K562 (cell line): ENCODE measurements at regions not wholly inside any gene's neighbourhood (a gene's known extent, or its start where the extent isn't known, plus 50 kb on each side); places are given as distances from the start of the nearest gene placed in this dataset.

Source experiments
- ATAC-seq: fragments of 200-7000 bp; cut with Tn5 transposase; 3 replicates; pipeline ENCODE4 v1.9.1; 2020; ENCODE audit warnings: moderate library complexity
- BruUV-seq: library from RNA; stranded (reverse); fragments of 400-500 nt; replicated peaks from 2 replicates; lab custom pipeline; 2021; lab: Mats Ljungman, UMichigan
- CTCF ChIA-PET: fragments of 300-600 bp; formaldehyde crosslinking; extraction: SDS; loops from one replicate; lab custom pipeline; 2021; ENCODE audit warnings: low intra/inter-chr PET ratio; lab: Yijun Ruan, JAX
- POLR2A ChIA-PET: fragments of 300-600, 350-650 bp; sonication (Branson Sonifier 250); formaldehyde crosslinking; extraction: SDS; loops from one replicate; lab custom pipeline; 2021; ENCODE audit warnings: antibody characterized with exemption, inconsistent platforms; lab: Yijun Ruan, JAX
- DNase-seq, 4 experiments: peaks; one replicate each; pipeline versions ENCODE4 v3.0.0 to v3.0.0-alpha.2; 2011 to 2018; ENCODE audit warnings: low spot score in 3 of 4, mixed read lengths in 3 of 4; ENCODE audit errors: extremely low read depth in 1 of 4
- FAIRE-seq: peaks from 2 replicates; lab custom pipeline; 2011; peaks lifted over from hg19 to GRCh38; lab: Jason Lieb, UNC
- H2AFZ ChIP-seq: 2 replicates; pipeline ENCODE4 v1.6.0; 2011; ENCODE audit warnings: low read depth, low read length, control low read depth, inconsistent platforms
- H3K27ac ChIP-seq: fragments of 200-600 bp; 3 replicates; pipeline ENCODE4 v1.8.0; 2011; ENCODE audit warnings: low read depth, mild to moderate bottlenecking, control low read depth, inconsistent platforms, low read length, moderate library complexity, mixed read lengths; ENCODE audit errors: extremely low read depth
- H3K27me3 ChIP-seq, 2 experiments: fragments of 300-600 bp in 1 of 2; 2 replicates in 1 of 2; 3 replicates in 1 of 2; pipeline versions ENCODE4 v1.6.0 to v1.8.0; 2011; ENCODE audit warnings: inconsistent platforms in 2 of 2, low read length in 2 of 2, mild to moderate bottlenecking in 1 of 2, mixed read lengths in 1 of 2, moderate library complexity in 1 of 2; ENCODE audit not compliant: control insufficient read depth in 2 of 2, insufficient read depth in 2 of 2
- H3K36me3 ChIP-seq: fragments of 300-600 bp; 3 replicates; pipeline ENCODE4 v1.8.0; 2011; ENCODE audit warnings: mild to moderate bottlenecking, low read length, inconsistent platforms; ENCODE audit not compliant: control insufficient read depth, insufficient read depth
- H3K4me1 ChIP-seq, 2 experiments: fragments of 200-600 bp in 1 of 2; replicated peaks in 1 of 2; 2 replicates in 1 of 2; 3 replicates in 1 of 2; pipeline versions ENCODE4 v1.5.1 to v1.8.0; 2011; ENCODE audit warnings: inconsistent platforms in 2 of 2, low read length in 2 of 2, mild to moderate bottlenecking in 1 of 2, mixed read lengths in 1 of 2, moderate library complexity in 1 of 2; ENCODE audit not compliant: control insufficient read depth in 2 of 2, insufficient read depth in 2 of 2
- H3K4me2 ChIP-seq: 2 replicates; pipeline ENCODE4 v1.6.1; 2011; ENCODE audit warnings: low read length, control low read depth, inconsistent platforms, mixed read lengths; ENCODE audit not compliant: insufficient read depth
- H3K4me3 ChIP-seq: fragments of 200-600 bp; sonication (generic), shearing (Covaris generic); 2 replicates; pipeline ENCODE4 v1.5.1; 2016; ENCODE audit warnings: control low read depth, inconsistent platforms
- H3K79me2 ChIP-seq: fragments of 200-600 bp; 3 replicates; pipeline ENCODE4 v1.8.0; 2011; ENCODE audit warnings: low read length, inconsistent platforms; ENCODE audit not compliant: control insufficient read depth, insufficient read depth
- H3K9ac ChIP-seq, 2 experiments: 2 replicates each; pipeline versions ENCODE4 v1.6.0 to v1.6.1; 2011; ENCODE audit warnings: low read depth in 2 of 2, low read length in 2 of 2, control low read depth in 1 of 2, inconsistent platforms in 1 of 2, mild to moderate bottlenecking in 1 of 2, mixed read lengths in 1 of 2; ENCODE audit not compliant: insufficient read depth in 1 of 2
- H3K9me1 ChIP-seq: one replicate; pipeline ENCODE4 v1.6.0; 2011; ENCODE audit warnings: inconsistent platforms, mild to moderate bottlenecking, low read length, moderate library complexity; ENCODE audit not compliant: control insufficient read depth, insufficient read depth
- H3K9me3 ChIP-seq: replicated peaks from 2 replicates; pipeline ENCODE4 v1.5.1; 2011; ENCODE audit warnings: low read depth, low read length, inconsistent platforms; ENCODE audit not compliant: control insufficient read depth, insufficient read depth
- H4K20me1 ChIP-seq: replicated peaks from 2 replicates; pipeline ENCODE4 v1.6.1; 2011; ENCODE audit warnings: low read length, inconsistent platforms, mixed read lengths; ENCODE audit not compliant: control insufficient read depth, insufficient read depth
- NFE2L1 ChIP-seq: fragments of 450-650 bp; IDR thresholded peaks from 2 replicates; pipeline ENCODE4 v1.6.1; 2016; ENCODE audit warnings: missing genetic modification characterization, low read depth, mild to moderate bottlenecking, missing compliant biosample characterization, moderate library complexity, borderline replicate concordance
- WGBS: fragments of 100-300 bp; shearing (Covaris generic); methylation state at CpG from one replicate; pipeline ENCODE4 v1.1.6; 2016; ENCODE audit warnings: low coverage, mixed read lengths; ENCODE audit not compliant: insufficient coverage; ENCODE audit errors: missing lambda C conversion rate; 5-methylcytosine and 5-hydroxymethylcytosine counted together
- in situ Hi-C: fragments of 300-500 bp; cut with MboI; formaldehyde crosslinking; loops from 4 replicates; pipeline ENCODE4 v1.15.0; 2018; ENCODE audit warnings: inconsistent platforms, mixed read lengths
- intact Hi-C: fragments of 100-400 bp; cut with micrococcal nuclease; formaldehyde crosslinking; loops from 2 replicates; pipeline ENCODE4 v1.14.2; 2022
- TF ChIP-seq, protein P1 (sequence below): sonication (generic); formaldehyde crosslinking; IDR thresholded peaks from 2 replicates; pipeline ENCODE4 v1.5.0; 2020; ENCODE audit warnings: missing genetic modification reagents
- TF ChIP-seq, protein P2 (sequence below): IDR thresholded peaks from 2 replicates; pipeline ENCODE4 v1.6.1; 2011; ENCODE audit not compliant: insufficient read length; ENCODE audit errors: extremely low read depth

DNA sequence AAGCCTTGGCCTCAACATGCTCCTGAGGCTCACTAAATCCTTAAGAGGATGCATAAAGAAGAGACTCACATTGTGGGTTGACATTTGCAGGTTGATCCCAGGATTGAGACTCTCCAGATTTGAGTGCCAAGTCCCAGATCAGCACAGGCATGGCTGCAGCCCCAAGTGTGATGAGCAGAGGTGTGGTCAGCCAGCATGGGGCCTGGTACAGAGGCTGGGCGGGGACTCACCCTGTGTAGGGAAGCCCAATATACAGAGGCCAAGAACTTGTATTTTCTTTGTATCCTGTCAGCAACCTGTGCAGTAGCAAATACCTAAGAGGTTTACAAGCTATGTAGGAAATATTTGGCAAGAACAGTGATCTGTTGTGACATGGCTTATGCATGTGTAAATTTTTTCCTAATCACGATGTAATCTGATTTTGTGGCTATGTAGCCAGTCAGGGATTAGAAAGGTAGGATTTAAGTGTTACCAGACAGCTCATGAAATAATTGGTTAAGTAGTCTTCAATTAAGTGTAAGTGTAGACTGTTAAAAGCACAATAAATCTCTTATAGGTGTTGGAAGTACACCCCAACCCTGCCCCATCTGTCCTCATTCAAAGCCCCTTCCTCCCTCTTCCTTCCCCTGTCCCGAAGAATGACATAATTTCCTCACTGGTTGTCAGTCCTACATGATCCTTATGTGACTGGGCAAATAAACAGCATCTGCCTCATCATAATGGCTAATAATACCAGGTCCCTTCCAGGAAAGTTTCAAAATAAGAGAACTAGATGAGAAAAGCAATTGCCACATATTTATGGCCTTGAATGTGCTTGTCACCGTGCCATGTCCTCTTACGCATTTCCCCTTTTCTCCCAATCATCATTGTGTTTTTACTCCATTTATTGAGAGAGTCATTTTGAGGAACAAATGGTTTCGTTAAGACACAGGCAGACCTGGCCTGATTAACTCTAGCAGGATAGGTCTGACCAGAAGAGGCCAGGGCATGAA lies 120.9 kb downstream of the HLX start:
- Histone ChIP-seq H3K79me2 (no peaks in the 10 kb centered on the region), H3K4me3 (no peak overlapping the region), H3K27me3 (no peaks in the 10 kb centered on the region), H3K36me3 (no peaks in the 10 kb centered on the region), H3K9ac (no peak overlapping the region), H3K9me3 (no peaks in the 10 kb centered on the region; the same call in 1 of the 2 replicates), H3K4me2 (no peak overlapping the region), H4K20me1 (no peaks in the 10 kb centered on the region), H3K4me1 (no peaks in the 10 kb centered on the region), H2AFZ (no peak overlapping the region), H3K9me1 (no peaks in the 10 kb centered on the region), H3K27ac (no peak overlapping the region)
- ATAC-seq (no peak), DNase-seq (no peak), FAIRE-seq (no peak)
- intact Hi-C loops (no loop called here), in situ Hi-C loops (no loop called here)
- POLR2A ChIA-PET, result no interaction called here
- 8% methylated on average over 6 of the region's 6 CpGs for WGBS
- CTCF ChIA-PET, result no interaction called here
- no peak for TF ChIP-seq NFE2L1
- TF ChIP-seq, protein P1, sequence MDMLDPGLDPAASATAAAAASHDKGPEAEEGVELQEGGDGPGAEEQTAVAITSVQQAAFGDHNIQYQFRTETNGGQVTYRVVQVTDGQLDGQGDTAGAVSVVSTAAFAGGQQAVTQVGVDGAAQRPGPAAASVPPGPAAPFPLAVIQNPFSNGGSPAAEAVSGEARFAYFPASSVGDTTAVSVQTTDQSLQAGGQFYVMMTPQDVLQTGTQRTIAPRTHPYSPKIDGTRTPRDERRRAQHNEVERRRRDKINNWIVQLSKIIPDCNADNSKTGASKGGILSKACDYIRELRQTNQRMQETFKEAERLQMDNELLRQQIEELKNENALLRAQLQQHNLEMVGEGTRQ, result no peak
- TF ChIP-seq, protein P2, sequence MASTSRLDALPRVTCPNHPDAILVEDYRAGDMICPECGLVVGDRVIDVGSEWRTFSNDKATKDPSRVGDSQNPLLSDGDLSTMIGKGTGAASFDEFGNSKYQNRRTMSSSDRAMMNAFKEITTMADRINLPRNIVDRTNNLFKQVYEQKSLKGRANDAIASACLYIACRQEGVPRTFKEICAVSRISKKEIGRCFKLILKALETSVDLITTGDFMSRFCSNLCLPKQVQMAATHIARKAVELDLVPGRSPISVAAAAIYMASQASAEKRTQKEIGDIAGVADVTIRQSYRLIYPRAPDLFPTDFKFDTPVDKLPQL, result no peak
- BruUV-seq, result no TSS peak
